ENCODE measurements at regions not wholly inside any gene's neighbourhood (a gene's known extent, or its start where the extent isn't known, plus 50 kb on each side); places are given as distances from the start of the nearest gene placed in this dataset.

DNA sequence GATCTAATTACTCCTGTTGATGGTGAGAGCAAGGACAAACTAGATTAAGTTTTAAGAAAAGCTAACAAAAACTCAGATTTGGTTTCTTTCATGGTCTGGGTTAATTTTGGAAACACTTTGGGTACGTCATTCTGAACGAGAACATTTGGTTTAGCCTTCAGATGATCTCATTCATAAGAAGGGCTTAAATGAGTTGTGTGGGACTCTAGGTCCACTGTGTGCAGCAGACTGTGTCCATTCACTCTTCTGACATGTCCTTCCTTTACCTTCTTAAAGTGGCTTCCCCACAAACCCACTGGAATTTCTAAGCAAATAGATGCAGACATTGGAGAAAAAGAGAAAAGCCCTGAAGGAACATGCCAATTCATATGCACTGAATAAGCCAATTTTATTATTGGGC, 96.8 kb downstream of the FBXO4 start:
- TF ChIP-seq, protein P1, sequence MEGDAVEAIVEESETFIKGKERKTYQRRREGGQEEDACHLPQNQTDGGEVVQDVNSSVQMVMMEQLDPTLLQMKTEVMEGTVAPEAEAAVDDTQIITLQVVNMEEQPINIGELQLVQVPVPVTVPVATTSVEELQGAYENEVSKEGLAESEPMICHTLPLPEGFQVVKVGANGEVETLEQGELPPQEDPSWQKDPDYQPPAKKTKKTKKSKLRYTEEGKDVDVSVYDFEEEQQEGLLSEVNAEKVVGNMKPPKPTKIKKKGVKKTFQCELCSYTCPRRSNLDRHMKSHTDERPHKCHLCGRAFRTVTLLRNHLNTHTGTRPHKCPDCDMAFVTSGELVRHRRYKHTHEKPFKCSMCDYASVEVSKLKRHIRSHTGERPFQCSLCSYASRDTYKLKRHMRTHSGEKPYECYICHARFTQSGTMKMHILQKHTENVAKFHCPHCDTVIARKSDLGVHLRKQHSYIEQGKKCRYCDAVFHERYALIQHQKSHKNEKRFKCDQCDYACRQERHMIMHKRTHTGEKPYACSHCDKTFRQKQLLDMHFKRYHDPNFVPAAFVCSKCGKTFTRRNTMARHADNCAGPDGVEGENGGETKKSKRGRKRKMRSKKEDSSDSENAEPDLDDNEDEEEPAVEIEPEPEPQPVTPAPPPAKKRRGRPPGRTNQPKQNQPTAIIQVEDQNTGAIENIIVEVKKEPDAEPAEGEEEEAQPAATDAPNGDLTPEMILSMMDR (IDR thresholded peaks at IDR 0.05), result no peak
- no peak for TF ChIP-seq POLR2A (IDR thresholded peaks at IDR 0.05)

Data from uterus (tissue), 2 donors.